ENCODE measurements at regions not wholly inside any gene's neighbourhood (a gene's known extent, or its start where the extent isn't known, plus 50 kb on each side); places are given as distances from the start of the nearest gene placed in this dataset.

GRCh38 chr2:150020937-150021673, 433.5 kb upstream of the MMADHC start:
- Histone ChIP-seq H3K27ac (ENCODE audit: extremely low read depth, low read depth, low read length) (no peak overlapping the region), H3K79me2 (ENCODE audit: control insufficient read depth, insufficient read depth, low read length) (no peaks in the 10 kb centered on the region), H4K20me1 (replicated peaks; ENCODE audit: control insufficient read depth, insufficient read depth, low read length) (no peaks in the 10 kb centered on the region), H3K27me3 (ENCODE audit: control insufficient read depth in 2 of 2, insufficient read depth in 2 of 2, low read length in 2 of 2) (no peaks in the 10 kb centered on the region), H3K9ac (ENCODE audit: insufficient read depth in 1 of 2, low read depth in 2 of 2, low read length in 2 of 2) (no peak overlapping the region), H3K4me1 (replicated peaks in 1 of 2; ENCODE audit: control insufficient read depth in 2 of 2, insufficient read depth in 2 of 2, low read length in 2 of 2) (no peaks in the 10 kb centered on the region), H3K4me3 (no peak overlapping the region), H3K36me3 (ENCODE audit: control insufficient read depth, insufficient read depth, low read length) (no peaks in the 10 kb centered on the region), H3K4me2 (ENCODE audit: insufficient read depth, low read length) (no peak overlapping the region), H2AFZ (ENCODE audit: low read depth, low read length) (no peak overlapping the region), H3K9me3 (replicated peaks; ENCODE audit: control insufficient read depth, insufficient read depth, low read depth, low read length) (no peaks in the 10 kb centered on the region), H3K9me1 (ENCODE audit: control insufficient read depth, insufficient read depth, low read length) (no peaks in the 10 kb centered on the region)
- intact Hi-C loops (cut with micrococcal nuclease), result no loop called here
- ATAC-seq (no peak), FAIRE-seq (no peak), DNase-seq (ENCODE audit: extremely low read depth in 1 of 4, low spot score in 3 of 4) (no peak)
- no TSS peak for BruUV-seq (replicated peaks)
- ChIA-PET CTCF (ENCODE audit: low intra/inter-chr PET ratio) (no interaction called here), POLR2A (interaction anchor here (0.6 to 0.8 kb wide), 3 partner anchors 11 to 514 kb away, joined by 3 read pairs; no protein-coding TSS in a partner anchor)
- in situ Hi-C loops (cut with MboI), result no loop called here
- 0% methylated on average over 5 of the region's 5 CpGs for WGBS (ENCODE audit: insufficient coverage, low coverage, missing lambda C conversion rate)
- TF ChIP-seq CTCFL (IDR thresholded peaks at IDR 0.05; ENCODE audit: borderline replicate concordance, insufficient read depth, low read depth, low read length, poor library complexity, severe bottlenecking), result no peak
- no peak for TF ChIP-seq NEUROD1 (IDR thresholded peaks at IDR 0.05; ENCODE audit: borderline replicate concordance, low read depth, low read length, partially characterized antibody)
- TF ChIP-seq ARID1B (IDR thresholded peaks at IDR 0.05), result no peak
- TF ChIP-seq HLTF (IDR thresholded peaks at IDR 0.05), result no peak
- TF ChIP-seq ZNF274 (IDR thresholded peaks at IDR 0.05; ENCODE audit: borderline replicate concordance, low read depth, low read length), result no peak
- no peak for TF ChIP-seq ZBTB34 (CRISPR knock-in tag; IDR thresholded peaks at IDR 0.05)
- no peak for TF ChIP-seq CREB3 (tag; conservative IDR thresholded peaks at IDR 0.05; ENCODE audit: low read depth)
- TF ChIP-seq NR3C1 (CRISPR knock-in tag; IDR thresholded peaks at IDR 0.05), result no peak
- no peak for TF ChIP-seq ZNF263 (CRISPR knock-in tag; IDR thresholded peaks at IDR 0.05; ENCODE audit: borderline replicate concordance)
- TF ChIP-seq STAG1 (CRISPR knock-in tag; IDR thresholded peaks at IDR 0.05; ENCODE audit: borderline replicate concordance), result no peak
- TF ChIP-seq PTTG1 (tag; IDR thresholded peaks at IDR 0.05; ENCODE audit: low read depth), result no peak
- TF ChIP-seq ESRRB (CRISPR knock-in tag; IDR thresholded peaks at IDR 0.05; ENCODE audit: borderline replicate concordance), result no peak
- no peak for TF ChIP-seq RB1 (IDR thresholded peaks at IDR 0.05; ENCODE audit: low read depth)

Measured in K562 (cell line).